ENCODE measurements at regions not wholly inside any gene's neighbourhood (a gene's known extent, or its start where the extent isn't known, plus 50 kb on each side); places are given as distances from the start of the nearest gene placed in this dataset.

DNA sequence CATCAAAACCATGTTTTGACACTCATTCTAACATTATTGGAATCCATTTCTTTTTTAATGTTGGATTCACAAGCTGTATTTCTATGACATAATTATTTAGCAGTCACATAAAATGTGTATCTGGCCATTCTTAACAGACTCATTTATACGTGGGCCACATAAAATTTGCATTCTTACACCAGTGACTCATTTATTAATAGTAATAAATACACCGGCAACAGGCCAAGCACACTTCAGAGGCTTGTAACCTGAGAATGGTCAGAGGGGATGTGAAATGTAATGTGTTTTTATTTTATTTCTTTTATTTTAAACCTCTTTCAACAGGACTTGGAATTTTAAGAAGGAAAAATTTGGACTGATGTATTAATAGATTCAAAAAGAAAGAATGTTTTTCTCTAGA lies 384.9 kb upstream of the RARB start:
- Histone ChIP-seq H3K4me2 (ENCODE audit: low read depth, low read length) (no peak overlapping the region), H3K27me3 (replicated peaks; ENCODE audit: insufficient read depth, low read length) (no peaks in the 10 kb centered on the region), H3K9ac (ENCODE audit: low read length) (no peak overlapping the region), H3K9me3 (replicated peaks; ENCODE audit: insufficient read depth, low read length) (no peaks in the 10 kb centered on the region), H3K79me2 (ENCODE audit: low read length) (no peaks in the 10 kb centered on the region), H3K9me2 (replicated peaks; ENCODE audit: insufficient read depth, low read length) (no peaks in the 10 kb centered on the region), H3F3A (ENCODE audit: insufficient read depth, low read length) (no peaks in the 10 kb centered on the region), H3K4me1 (ENCODE audit: low read length) (no peaks in the 10 kb centered on the region), H2AFZ (ENCODE audit: low read length) (no peak overlapping the region), H4K20me1 (ENCODE audit: insufficient read depth, low read length) (no peaks in the 10 kb centered on the region), H3K4me3 (ENCODE audit: low read length) (no peak overlapping the region), H3K27ac (ENCODE audit: low read length) (no peak overlapping the region), H3K36me3 (replicated peaks; ENCODE audit: insufficient read depth, low read length) (no peaks in the 10 kb centered on the region)
- TF ChIP-seq EZH2 (optimal IDR thresholded peaks at IDR 0.05; ENCODE audit: low read depth, low read length), result no peak
- no peak for TF ChIP-seq EZH2phosphoT487 (IDR thresholded peaks at IDR 0.05; ENCODE audit: low read length)
- TF ChIP-seq, protein P1, sequence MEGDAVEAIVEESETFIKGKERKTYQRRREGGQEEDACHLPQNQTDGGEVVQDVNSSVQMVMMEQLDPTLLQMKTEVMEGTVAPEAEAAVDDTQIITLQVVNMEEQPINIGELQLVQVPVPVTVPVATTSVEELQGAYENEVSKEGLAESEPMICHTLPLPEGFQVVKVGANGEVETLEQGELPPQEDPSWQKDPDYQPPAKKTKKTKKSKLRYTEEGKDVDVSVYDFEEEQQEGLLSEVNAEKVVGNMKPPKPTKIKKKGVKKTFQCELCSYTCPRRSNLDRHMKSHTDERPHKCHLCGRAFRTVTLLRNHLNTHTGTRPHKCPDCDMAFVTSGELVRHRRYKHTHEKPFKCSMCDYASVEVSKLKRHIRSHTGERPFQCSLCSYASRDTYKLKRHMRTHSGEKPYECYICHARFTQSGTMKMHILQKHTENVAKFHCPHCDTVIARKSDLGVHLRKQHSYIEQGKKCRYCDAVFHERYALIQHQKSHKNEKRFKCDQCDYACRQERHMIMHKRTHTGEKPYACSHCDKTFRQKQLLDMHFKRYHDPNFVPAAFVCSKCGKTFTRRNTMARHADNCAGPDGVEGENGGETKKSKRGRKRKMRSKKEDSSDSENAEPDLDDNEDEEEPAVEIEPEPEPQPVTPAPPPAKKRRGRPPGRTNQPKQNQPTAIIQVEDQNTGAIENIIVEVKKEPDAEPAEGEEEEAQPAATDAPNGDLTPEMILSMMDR (IDR thresholded peaks at IDR 0.05; ENCODE audit: low read length), result no peak
- no peak for DNase-seq

GRCh38 chr3:25043749-25044148 lies 384.3 kb upstream of the RARB start:
- Histone ChIP-seq H3K9me2 (replicated peaks; ENCODE audit: insufficient read depth, low read length) (no peaks in the 10 kb centered on the region), H3K79me2 (ENCODE audit: low read length) (no peaks in the 10 kb centered on the region), H3K9ac (ENCODE audit: low read length) (no peak overlapping the region), H3K27ac (ENCODE audit: low read length) (no peak overlapping the region), H3K4me3 (ENCODE audit: low read length) (no peak overlapping the region), H3K27me3 (replicated peaks; ENCODE audit: insufficient read depth, low read length) (no peaks in the 10 kb centered on the region), H3K36me3 (replicated peaks; ENCODE audit: insufficient read depth, low read length) (no peaks in the 10 kb centered on the region), H3F3A (ENCODE audit: insufficient read depth, low read length) (no peaks in the 10 kb centered on the region), H2AFZ (ENCODE audit: low read length) (no peak overlapping the region), H3K9me3 (replicated peaks; ENCODE audit: insufficient read depth, low read length) (no peaks in the 10 kb centered on the region), H4K20me1 (ENCODE audit: insufficient read depth, low read length) (no peaks in the 10 kb centered on the region), H3K4me2 (ENCODE audit: low read depth, low read length) (no peak overlapping the region), H3K4me1 (ENCODE audit: low read length) (no peaks in the 10 kb centered on the region)
- no peak for DNase-seq
- TF ChIP-seq EZH2 (optimal IDR thresholded peaks at IDR 0.05; ENCODE audit: low read depth, low read length), result no peak
- TF ChIP-seq, protein P1 (IDR thresholded peaks at IDR 0.05; ENCODE audit: low read length), result no peak
- no peak for TF ChIP-seq EZH2phosphoT487 (IDR thresholded peaks at IDR 0.05; ENCODE audit: low read length)

- Histone ChIP-seq H2AFZ (ENCODE audit: low read length) (no peak overlapping the region), H3K9ac (ENCODE audit: low read length) (no peak overlapping the region), H3K9me2 (replicated peaks; ENCODE audit: insufficient read depth, low read length) (no peaks in the 10 kb centered on the region), H3K79me2 (ENCODE audit: low read length) (no peaks in the 10 kb centered on the region), H3F3A (ENCODE audit: insufficient read depth, low read length) (no peaks in the 10 kb centered on the region), H3K9me3 (replicated peaks; ENCODE audit: insufficient read depth, low read length) (no peaks in the 10 kb centered on the region), H3K4me1 (ENCODE audit: low read length) (no peaks in the 10 kb centered on the region), H3K27me3 (replicated peaks; ENCODE audit: insufficient read depth, low read length) (no peaks in the 10 kb centered on the region), H3K36me3 (replicated peaks; ENCODE audit: insufficient read depth, low read length) (no peaks in the 10 kb centered on the region), H3K27ac (ENCODE audit: low read length) (no peak overlapping the region), H3K4me2 (ENCODE audit: low read depth, low read length) (no peak overlapping the region), H3K4me3 (ENCODE audit: low read length) (no peak overlapping the region), H4K20me1 (ENCODE audit: insufficient read depth, low read length) (no peaks in the 10 kb centered on the region)
- TF ChIP-seq EZH2phosphoT487 (IDR thresholded peaks at IDR 0.05; ENCODE audit: low read length) (no peak), EZH2 (optimal IDR thresholded peaks at IDR 0.05; ENCODE audit: low read depth, low read length) (no peak)
- TF ChIP-seq, protein P1 (IDR thresholded peaks at IDR 0.05; ENCODE audit: low read length), result no peak
- DNase-seq, result no peak
Measured at GRCh38 chr3:25044762-25045710, 383.0 kb upstream of the RARB start.
